Medulla oblongata (tissue), 1 donor: ENCODE measurements at regions not wholly inside any gene's neighbourhood (a gene's known extent, or its start where the extent isn't known, plus 50 kb on each side); places are given as distances from the start of the nearest gene placed in this dataset.
"Not testable (repeated sequence)": the region's sequence is repeated elsewhere in the genome, so short reads cannot be mapped to it uniquely, and the experiment has no call there.

Experiments
- DNase-seq: peaks from one replicate; pipeline ENCODE4 v3.0.0-alpha.2; 2015; ENCODE audit errors: extremely low spot score

- no peak for DNase-seq
Observed at GRCh38 chr12:46627686-46628085, 198.1 kb downstream of the SLC38A4 start.

GRCh38 chr12:46619474-46619873 lies 206.3 kb downstream of the SLC38A4 start:
- DNase-seq: not testable (repeated sequence)

GRCh38 chr12:46617737-46618136 lies 208.1 kb downstream of the SLC38A4 start:
- not testable (repeated sequence) for DNase-seq

GRCh38 chr12:46617167-46617566 lies 208.6 kb downstream of the SLC38A4 start:
- DNase-seq: no peak

GRCh38 chr12:46610754-46611153 lies 215.0 kb downstream of the SLC38A4 start:
- no peak for DNase-seq

- no peak for DNase-seq
Observed at GRCh38 chr12:46609674-46610073, 216.1 kb downstream of the SLC38A4 start.

GRCh38 chr12:46609273-46609623 lies 216.5 kb downstream of the SLC38A4 start:
- no peak for DNase-seq

- no peak for DNase-seq
Observed at GRCh38 chr12:46608431-46609272, 217.1 kb downstream of the SLC38A4 start.

- DNase-seq: no peak
Observed at GRCh38 chr12:46604684-46605083, 221.1 kb downstream of the SLC38A4 start.

GRCh38 chr12:46603776-46604456 lies 221.9 kb downstream of the SLC38A4 start:
- no peak for DNase-seq

- DNase-seq: no peak
Observed at GRCh38 chr12:46602474-46602873, 223.3 kb downstream of the SLC38A4 start.

GRCh38 chr12:46590991-46591703 lies 218.6 kb upstream of the SLC38A2 start:
- DNase-seq: no peak

GRCh38 chr12:46585854-46586621 lies 213.5 kb upstream of the SLC38A2 start:
- DNase-seq: no peak

- DNase-seq: not testable (repeated sequence)
Observed at GRCh38 chr12:46584098-46584497, 211.5 kb upstream of the SLC38A2 start.

- not testable (repeated sequence) for DNase-seq
Observed at GRCh38 chr12:46581990-46582389, 209.4 kb upstream of the SLC38A2 start.

- no peak for DNase-seq
Observed at GRCh38 chr12:46580445-46580844, 207.9 kb upstream of the SLC38A2 start.

GRCh38 chr12:46579474-46579873 lies 206.9 kb upstream of the SLC38A2 start:
- no peak for DNase-seq

- no peak for DNase-seq
Observed at GRCh38 chr12:46578190-46578982, 205.8 kb upstream of the SLC38A2 start.

- no peak for DNase-seq
Observed at GRCh38 chr12:46577063-46577776, 204.6 kb upstream of the SLC38A2 start.

GRCh38 chr12:46574847-46575246 lies 202.3 kb upstream of the SLC38A2 start:
- DNase-seq: no peak
